ENCODE measurements at regions not wholly inside any gene's neighbourhood (a gene's known extent, or its start where the extent isn't known, plus 50 kb on each side); places are given as distances from the start of the nearest gene placed in this dataset.
"Not testable (repeated sequence)": the region's sequence is repeated elsewhere in the genome, so short reads cannot be mapped to it uniquely, and the experiment has no call there.

GRCh38 chr10:71912431-71912830 lies 51.8 kb upstream of the CHST3 start:
- DNase-seq, result no peak

GRCh38 chr10:71911296-71911953 lies 52.8 kb upstream of the CHST3 start:
- peak; percentile 28 for DNase-seq

GRCh38 chr10:71909399-71910083 lies 54.7 kb upstream of the CHST3 start:
- no peak for DNase-seq

- DNase-seq, result no peak
Observed at GRCh38 chr10:71908998-71909397, 55.2 kb upstream of the CHST3 start.

GRCh38 chr10:71905164-71905563 lies 54.1 kb upstream of the PSAP start:
- no peak for DNase-seq

- DNase-seq, result not testable (repeated sequence)
Observed at GRCh38 chr10:71903636-71904250, 52.7 kb upstream of the PSAP start.

- no peak for DNase-seq
Observed at GRCh38 chr10:71902351-71902750, 51.3 kb upstream of the PSAP start.
